Endothelial cell (in vitro differentiated cells): ENCODE measurements at regions not wholly inside any gene's neighbourhood (a gene's known extent, or its start where the extent isn't known, plus 50 kb on each side); places are given as distances from the start of the nearest gene placed in this dataset.

Source experiments
- DNase-seq: peaks from one replicate; pipeline ENCODE4 v3.0.0; 2021; ENCODE audit warnings: low spot score
- H3K27ac Mint-ChIP-seq: one replicate; pipeline ENCODE4 v1.8.0; 2021; ENCODE audit warnings: mixed read lengths, inconsistent platforms; ENCODE audit not compliant: unreplicated experiment
- H3K27me3 Mint-ChIP-seq: one replicate; pipeline ENCODE4 v1.8.0; 2021; ENCODE audit warnings: mild to moderate bottlenecking, moderate library complexity, mixed read lengths, inconsistent platforms; ENCODE audit not compliant: unreplicated experiment
- H3K36me3 Mint-ChIP-seq: one replicate; pipeline ENCODE4 v1.8.0; 2021; ENCODE audit warnings: mild to moderate bottlenecking, low read depth, mixed read lengths, inconsistent platforms; ENCODE audit not compliant: unreplicated experiment
- H3K4me1 Mint-ChIP-seq: one replicate; pipeline ENCODE4 v1.8.0; 2021; ENCODE audit warnings: mild to moderate bottlenecking, mixed read lengths, inconsistent platforms; ENCODE audit not compliant: unreplicated experiment
- H3K4me3 Mint-ChIP-seq: one replicate; pipeline ENCODE4 v1.8.0; 2021; ENCODE audit warnings: mild to moderate bottlenecking, mixed read lengths, inconsistent platforms; ENCODE audit not compliant: unreplicated experiment
- H3K9me3 Mint-ChIP-seq: one replicate; pipeline ENCODE4 v1.8.0; 2021; ENCODE audit warnings: mixed read lengths, inconsistent platforms; ENCODE audit not compliant: unreplicated experiment
- TF ChIP-seq, protein P1 (sequence below): fragments of 200-600 bp; sonication (generic); IDR thresholded peaks from one replicate; pipeline ENCODE4 v1.5.0; 2021; ENCODE audit warnings: antibody characterized with exemption; ENCODE audit not compliant: unreplicated experiment

DNA sequence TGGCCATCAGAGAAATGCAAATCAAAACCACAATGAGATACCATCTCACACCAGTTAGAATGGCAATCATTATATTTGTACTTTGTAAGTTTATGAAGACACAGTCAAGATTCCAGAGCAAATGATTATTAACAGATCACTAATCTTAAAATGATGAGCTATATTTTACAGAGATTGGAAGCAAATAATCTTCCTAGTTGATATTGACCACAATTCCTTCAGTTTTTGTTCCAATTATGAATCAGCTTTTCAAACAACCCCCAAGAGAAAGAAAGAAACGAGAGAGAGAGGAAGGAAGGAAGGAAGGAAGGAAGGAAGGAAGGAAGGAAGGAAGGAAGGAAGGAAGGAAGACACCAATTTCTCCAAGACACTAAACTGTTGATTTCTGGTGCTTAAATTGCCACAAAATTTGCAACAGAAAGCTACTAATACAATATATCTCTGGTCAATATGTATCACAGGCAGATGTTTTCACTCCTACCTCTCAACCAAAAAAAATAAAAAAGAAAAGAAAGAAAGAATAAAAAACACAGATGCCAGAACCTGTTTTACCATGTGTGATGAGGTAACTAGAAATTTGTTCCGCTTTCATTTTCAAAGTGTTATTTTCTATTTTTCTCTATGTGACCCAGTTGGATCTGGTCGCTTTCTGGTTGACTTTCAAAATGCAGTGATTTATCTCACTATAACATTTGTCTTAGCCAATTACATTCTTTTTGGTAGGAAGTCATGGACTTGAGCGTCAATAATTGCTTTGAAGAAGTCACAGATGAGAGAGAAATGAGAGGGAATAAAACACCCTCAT lies 1609.6 kb downstream of the SI start:
- H3K4me1 Mint-ChIP-seq = no peaks in the 10 kb centered on the region
- no peak overlapping the region for H3K27ac Mint-ChIP-seq
- no peaks in the 10 kb centered on the region for H3K36me3 Mint-ChIP-seq
- no peaks in the 10 kb centered on the region for H3K27me3 Mint-ChIP-seq
- DNase-seq = no peak
- TF ChIP-seq, protein P1, sequence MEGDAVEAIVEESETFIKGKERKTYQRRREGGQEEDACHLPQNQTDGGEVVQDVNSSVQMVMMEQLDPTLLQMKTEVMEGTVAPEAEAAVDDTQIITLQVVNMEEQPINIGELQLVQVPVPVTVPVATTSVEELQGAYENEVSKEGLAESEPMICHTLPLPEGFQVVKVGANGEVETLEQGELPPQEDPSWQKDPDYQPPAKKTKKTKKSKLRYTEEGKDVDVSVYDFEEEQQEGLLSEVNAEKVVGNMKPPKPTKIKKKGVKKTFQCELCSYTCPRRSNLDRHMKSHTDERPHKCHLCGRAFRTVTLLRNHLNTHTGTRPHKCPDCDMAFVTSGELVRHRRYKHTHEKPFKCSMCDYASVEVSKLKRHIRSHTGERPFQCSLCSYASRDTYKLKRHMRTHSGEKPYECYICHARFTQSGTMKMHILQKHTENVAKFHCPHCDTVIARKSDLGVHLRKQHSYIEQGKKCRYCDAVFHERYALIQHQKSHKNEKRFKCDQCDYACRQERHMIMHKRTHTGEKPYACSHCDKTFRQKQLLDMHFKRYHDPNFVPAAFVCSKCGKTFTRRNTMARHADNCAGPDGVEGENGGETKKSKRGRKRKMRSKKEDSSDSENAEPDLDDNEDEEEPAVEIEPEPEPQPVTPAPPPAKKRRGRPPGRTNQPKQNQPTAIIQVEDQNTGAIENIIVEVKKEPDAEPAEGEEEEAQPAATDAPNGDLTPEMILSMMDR = no peak
- H3K4me3 Mint-ChIP-seq = no peak overlapping the region
- H3K9me3 Mint-ChIP-seq = no peaks in the 10 kb centered on the region

DNA sequence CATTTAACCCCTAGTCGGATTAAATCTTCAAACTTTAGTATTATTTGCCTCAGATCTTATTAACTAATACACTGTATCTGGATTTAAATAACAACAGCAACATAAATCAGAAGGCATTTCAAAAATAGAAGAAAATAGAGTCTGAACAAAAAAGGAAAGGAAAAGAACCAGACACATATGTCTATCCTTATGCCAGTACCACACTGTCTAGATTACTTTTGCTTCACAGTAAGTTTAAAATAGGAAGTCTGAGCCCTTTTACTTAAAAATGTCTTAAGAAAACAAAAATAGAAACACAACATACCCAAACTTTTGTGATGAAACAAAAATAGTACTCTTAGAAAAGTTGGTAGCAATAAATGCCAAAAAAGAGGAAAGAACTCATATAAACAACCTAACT lies 1615.8 kb downstream of the SI start:
- DNase-seq = no peak
- Mint-ChIP-seq H3K27me3 (no peaks in the 10 kb centered on the region), H3K4me1 (no peaks in the 10 kb centered on the region), H3K9me3 (no peaks in the 10 kb centered on the region), H3K36me3 (no peaks in the 10 kb centered on the region), H3K27ac (no peak overlapping the region), H3K4me3 (no peak overlapping the region)
- TF ChIP-seq, protein P1 = no peak

DNA sequence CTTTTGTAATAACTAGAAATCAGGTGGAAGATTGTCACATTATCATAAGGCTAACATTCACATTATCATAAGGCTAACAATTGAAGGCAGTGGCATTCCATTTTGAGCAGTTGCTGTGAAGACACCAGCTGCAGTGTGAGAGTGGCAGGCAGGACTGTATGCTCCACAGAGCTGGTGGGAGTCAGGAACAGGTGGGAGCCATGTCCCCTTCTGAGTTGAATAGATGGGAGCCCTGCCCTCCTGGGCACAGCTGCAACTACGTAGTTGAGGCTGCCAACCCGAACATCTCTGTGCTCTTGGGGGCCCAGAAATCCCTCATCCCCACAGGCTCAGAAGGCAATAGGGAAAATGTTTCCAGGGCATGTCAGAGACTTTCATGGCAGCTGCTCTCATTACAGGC lies 1627.6 kb downstream of the SI start:
- H3K27me3 Mint-ChIP-seq = no peaks in the 10 kb centered on the region
- no peak overlapping the region for H3K4me3 Mint-ChIP-seq
- DNase-seq = no peak
- no peaks in the 10 kb centered on the region for H3K36me3 Mint-ChIP-seq
- no peaks in the 10 kb centered on the region for H3K4me1 Mint-ChIP-seq
- no peaks in the 10 kb centered on the region for H3K9me3 Mint-ChIP-seq
- H3K27ac Mint-ChIP-seq = no peak overlapping the region
- TF ChIP-seq, protein P1 = no peak

DNA sequence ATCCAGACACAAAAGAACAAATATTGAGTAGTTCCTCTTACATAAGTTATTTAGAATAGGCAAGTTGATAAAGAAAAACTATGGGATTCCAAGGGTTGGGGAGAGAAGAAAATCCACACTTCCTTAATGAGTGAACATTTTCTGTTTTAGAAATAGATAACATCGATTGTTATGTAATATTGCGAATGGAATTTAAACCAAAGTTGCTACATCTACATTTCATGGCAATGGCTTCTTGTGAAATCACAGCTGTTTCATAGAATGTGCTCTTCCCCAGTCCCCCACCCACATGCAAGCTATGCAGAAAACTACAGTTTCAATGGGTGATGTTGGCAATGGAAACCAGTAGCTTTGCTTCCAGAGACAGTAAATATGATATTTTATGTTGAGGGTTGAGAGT lies 1639.5 kb downstream of the SI start:
- Mint-ChIP-seq H3K4me1 (no peaks in the 10 kb centered on the region), H3K4me3 (no peak overlapping the region), H3K36me3 (no peaks in the 10 kb centered on the region), H3K27me3 (no peaks in the 10 kb centered on the region), H3K9me3 (no peaks in the 10 kb centered on the region), H3K27ac (no peak overlapping the region)
- TF ChIP-seq, protein P1 = no peak
- no peak for DNase-seq

DNA sequence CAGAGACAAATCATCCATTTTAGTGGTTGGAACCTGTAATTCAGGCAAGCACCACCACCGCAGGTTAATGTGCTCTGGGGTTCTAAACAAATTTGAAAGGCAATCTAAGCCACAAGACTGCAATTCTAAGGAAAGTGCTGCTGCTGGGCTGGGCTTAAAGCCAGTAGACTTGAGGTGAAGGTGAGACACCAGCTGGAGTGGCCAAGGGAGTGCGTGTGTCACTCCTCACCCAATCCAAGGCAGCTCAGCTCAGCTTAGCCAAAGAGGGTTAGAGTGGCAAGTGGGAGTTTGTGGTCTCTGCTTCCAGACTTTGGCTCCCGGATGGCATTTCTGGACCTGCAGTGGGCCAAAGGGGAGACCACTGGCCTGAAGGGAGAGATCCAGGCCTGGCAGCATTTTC lies 1655.6 kb downstream of the SI start:
- TF ChIP-seq, protein P1 = no peak
- Mint-ChIP-seq H3K9me3 (no peaks in the 10 kb centered on the region), H3K27me3 (no peaks in the 10 kb centered on the region), H3K27ac (no peak overlapping the region), H3K4me3 (no peak overlapping the region), H3K36me3 (no peaks in the 10 kb centered on the region), H3K4me1 (no peaks in the 10 kb centered on the region)
- no peak for DNase-seq
